T-helper 17 cell (primary cell): ENCODE measurements at regions not wholly inside any gene's neighbourhood (a gene's known extent, or its start where the extent isn't known, plus 50 kb on each side); places are given as distances from the start of the nearest gene placed in this dataset.

ENCODE experiments used
- ATAC-seq: fragments of 150-1000 bp; cut with Tn5 transposase; 2 replicates; pipeline ENCODE4 v1.10.0; 2021; ENCODE audit warnings: mild to moderate bottlenecking, moderate library complexity
- DNase-seq, 3 donors: peaks; one replicate each; pipeline versions ENCODE4 v3.0.0 to v3.0.0-alpha.2; 2020 to 2021
- H3K9me3 ChIP-seq: one replicate; pipeline ENCODE4 v1.7.0; 2013; ENCODE audit warnings: low read length, mild to moderate bottlenecking; ENCODE audit not compliant: control insufficient read depth, poor library complexity, severe bottlenecking
- H3K27ac Mint-ChIP-seq: one replicate; pipeline ENCODE4 v1.8.0; 2022; ENCODE audit warnings: mild to moderate bottlenecking, moderate library complexity, mixed read lengths
- H3K27me3 Mint-ChIP-seq: one replicate; pipeline ENCODE4 v1.8.0; 2022; ENCODE audit warnings: mixed read lengths
- H3K36me3 Mint-ChIP-seq: one replicate; pipeline ENCODE4 v1.8.0; 2022; ENCODE audit warnings: low read depth, mixed read lengths
- H3K4me1 Mint-ChIP-seq: one replicate; pipeline ENCODE4 v1.8.0; 2022; ENCODE audit warnings: mild to moderate bottlenecking, mixed read lengths
- H3K4me3 Mint-ChIP-seq: one replicate; pipeline ENCODE4 v1.8.0; 2022; ENCODE audit warnings: mild to moderate bottlenecking, moderate library complexity, mixed read lengths

DNA sequence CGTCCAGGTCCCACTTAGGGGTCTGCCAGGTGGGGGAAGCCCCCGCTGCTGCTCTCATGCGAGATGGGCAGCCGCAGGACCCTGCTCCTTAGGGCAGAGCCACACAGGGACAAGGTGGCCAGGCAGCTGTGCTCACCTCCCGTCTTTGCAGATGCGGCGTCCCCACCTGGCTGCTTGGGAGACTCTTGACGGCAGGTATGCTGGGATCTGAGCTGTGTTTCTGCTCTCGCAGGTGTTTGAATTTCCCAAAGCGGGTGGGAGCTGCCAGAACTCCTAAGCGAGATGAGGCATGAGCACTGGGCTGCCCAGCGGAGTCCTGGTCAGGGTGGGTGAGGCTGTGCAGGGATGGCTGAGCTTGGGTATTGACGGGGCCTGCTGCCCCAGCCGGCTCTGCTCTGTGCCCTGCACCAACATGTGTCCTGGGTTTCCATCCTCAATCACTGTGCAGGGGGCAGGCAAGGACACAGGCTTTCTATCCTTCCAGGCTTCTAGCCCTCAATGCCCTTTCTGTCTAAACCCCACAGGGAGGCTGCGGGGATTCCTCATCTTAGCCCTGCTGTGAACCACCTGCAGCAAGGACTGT is 151.4 kb downstream of the ICE1 start:
- no peaks in the 10 kb centered on the region for H3K9me3 ChIP-seq
- ATAC-seq, result no peak
- DNase-seq, result no peak
- H3K27me3 Mint-ChIP-seq, result peaks cover 40% of the 10 kb centered on the region
- no peaks in the 10 kb centered on the region for H3K36me3 Mint-ChIP-seq
- no peak overlapping the region for H3K4me3 Mint-ChIP-seq
- H3K27ac Mint-ChIP-seq, result no peak overlapping the region
- H3K4me1 Mint-ChIP-seq, result peaks cover 4% of the 10 kb centered on the region

DNA sequence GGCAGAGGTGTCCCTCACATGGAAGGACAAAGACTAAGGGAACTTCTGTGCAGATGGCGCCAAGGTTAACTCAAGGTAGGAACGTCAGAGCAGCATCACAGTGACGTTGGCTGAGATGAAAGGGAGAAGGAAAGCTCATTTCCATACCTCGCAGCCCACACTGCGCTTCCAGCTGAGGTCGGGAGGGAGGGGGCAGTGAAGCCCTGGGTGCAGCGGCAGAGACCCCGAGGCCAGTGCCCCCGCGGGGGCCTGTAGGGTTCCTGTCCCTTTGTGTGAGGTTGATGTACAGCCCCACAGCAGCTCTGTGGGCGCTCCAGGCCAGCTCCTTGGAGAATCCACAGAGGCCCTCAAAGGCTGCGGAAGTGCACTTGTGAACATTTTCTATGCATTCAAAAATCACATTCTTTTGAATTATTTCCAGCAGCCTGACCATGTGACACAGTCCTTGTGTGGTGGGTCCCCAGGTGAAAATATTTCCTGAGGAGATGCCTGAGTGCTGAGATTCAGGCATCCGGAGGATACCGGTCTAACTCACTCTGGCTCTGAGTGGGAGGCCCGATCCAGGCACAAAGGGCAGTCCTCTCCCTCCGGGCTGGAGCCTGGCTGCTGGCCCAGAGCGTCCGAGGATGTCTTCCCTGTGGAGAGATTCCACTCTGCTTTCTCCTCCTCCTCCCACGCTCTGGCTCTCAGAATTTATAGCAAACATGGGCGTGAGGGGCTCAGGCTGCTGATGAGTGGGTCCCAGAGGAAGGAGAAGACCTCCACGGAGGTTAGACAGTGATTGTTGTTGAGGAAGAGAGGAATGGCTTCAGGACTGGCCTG is 150.7 kb downstream of the ICE1 start:
- Mint-ChIP-seq H3K27ac (no peak overlapping the region), H3K4me1 (peaks cover 4% of the 10 kb centered on the region), H3K27me3 (peaks cover 45% of the 10 kb centered on the region), H3K4me3 (no peak overlapping the region), H3K36me3 (no peaks in the 10 kb centered on the region)
- H3K9me3 ChIP-seq, result no peaks in the 10 kb centered on the region
- DNase-seq (no peak), ATAC-seq (no peak)

DNA sequence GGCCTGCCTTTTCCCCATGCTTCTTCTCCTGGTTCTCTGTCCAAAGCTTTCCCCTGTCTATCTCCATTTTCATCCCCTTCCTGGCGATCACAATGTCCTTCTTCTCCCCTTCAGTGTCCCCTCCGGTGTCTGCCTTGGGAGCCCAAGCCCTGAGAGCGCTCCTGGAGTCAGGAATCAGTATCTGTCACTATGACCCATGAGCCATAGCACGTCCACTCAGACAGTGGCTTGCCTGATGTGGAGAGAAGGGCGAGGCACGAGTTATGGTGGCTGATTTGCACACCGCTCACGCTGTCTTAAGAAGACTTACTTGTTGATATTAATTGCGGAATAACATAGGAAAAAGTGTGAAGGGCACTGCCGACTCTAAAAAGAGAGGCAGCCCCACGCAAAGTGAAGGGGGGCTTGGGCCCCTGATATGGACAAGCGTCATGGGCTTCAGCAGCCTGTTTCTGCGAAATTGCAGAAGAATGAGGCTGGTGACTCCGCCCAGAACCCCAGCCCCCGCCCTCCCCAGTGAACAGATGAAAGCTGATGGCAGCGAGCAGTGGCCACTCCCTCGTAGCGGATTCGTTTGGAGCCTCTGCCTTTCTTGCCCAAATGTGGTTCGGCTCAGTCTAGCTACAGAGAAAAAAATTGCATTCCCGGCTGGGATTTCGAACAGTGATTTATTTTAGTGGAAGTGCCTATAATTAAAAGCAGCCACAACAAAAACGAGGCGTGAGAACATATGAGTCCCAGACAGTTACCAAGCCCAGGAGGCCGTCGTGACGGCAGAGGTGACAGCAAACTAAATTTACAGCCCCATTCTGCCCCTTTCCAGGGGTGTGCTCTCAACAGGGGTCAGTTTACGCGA is 149.8 kb downstream of the ICE1 start:
- Mint-ChIP-seq H3K4me1 (peaks cover 4% of the 10 kb centered on the region), H3K4me3 (no peak overlapping the region), H3K27ac (no peak overlapping the region), H3K27me3 (peaks cover 43% of the 10 kb centered on the region), H3K36me3 (no peaks in the 10 kb centered on the region)
- no peaks in the 10 kb centered on the region for H3K9me3 ChIP-seq
- ATAC-seq (no peak), DNase-seq (no peak)

DNA sequence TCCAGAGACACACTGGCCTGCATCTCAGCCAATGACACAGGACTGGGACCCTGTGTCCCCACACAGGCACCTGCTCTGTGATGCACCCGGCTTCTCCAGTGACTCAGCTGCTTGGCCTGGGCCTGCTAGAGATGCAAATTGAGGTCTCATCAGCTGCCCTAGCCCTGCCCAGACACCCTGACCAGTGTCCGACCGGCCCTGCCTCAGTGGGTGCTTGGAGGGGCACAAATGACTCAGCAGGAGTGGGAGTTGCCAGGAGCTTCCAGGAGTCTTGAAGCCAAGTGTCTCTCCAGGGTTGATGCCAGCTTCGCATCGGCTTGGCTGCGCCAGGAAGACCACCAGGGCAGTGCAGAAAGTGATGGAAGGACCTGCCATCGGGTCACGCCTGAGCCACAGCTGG is 148.2 kb downstream of the ICE1 start:
- H3K36me3 Mint-ChIP-seq, result no peaks in the 10 kb centered on the region
- H3K27ac Mint-ChIP-seq, result no peak overlapping the region
- DNase-seq (no peak), ATAC-seq (no peak)
- H3K27me3 Mint-ChIP-seq, result peaks cover 54% of the 10 kb centered on the region
- peaks cover 4% of the 10 kb centered on the region for H3K4me1 Mint-ChIP-seq
- H3K9me3 ChIP-seq, result no peaks in the 10 kb centered on the region
- H3K4me3 Mint-ChIP-seq, result no peak overlapping the region

DNA sequence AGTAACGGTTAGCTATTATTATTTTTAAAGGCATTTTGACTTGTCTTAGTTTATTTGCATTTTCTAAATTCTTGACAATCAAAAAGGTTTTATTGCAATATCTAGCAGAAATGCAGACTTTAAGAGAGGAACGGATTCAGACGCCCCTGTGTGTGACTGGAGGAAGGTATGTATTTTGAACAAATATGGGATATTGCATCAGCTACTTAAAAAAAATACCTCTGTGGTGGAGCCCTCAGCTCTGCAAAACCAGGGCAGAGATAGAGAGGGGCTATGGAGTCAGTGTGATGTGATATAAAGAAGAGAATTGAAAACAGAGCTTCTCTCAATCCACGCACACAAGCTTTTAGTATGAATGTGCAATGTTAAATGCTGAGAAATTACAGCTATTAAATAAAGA is 142.4 kb downstream of the ICE1 start:
- no peaks in the 10 kb centered on the region for H3K4me1 Mint-ChIP-seq
- no peaks in the 10 kb centered on the region for H3K36me3 Mint-ChIP-seq
- no peak overlapping the region for H3K4me3 Mint-ChIP-seq
- H3K27me3 Mint-ChIP-seq, result peaks cover 62% of the 10 kb centered on the region
- DNase-seq (no peak), ATAC-seq (no peak)
- H3K27ac Mint-ChIP-seq, result no peak overlapping the region
- no peaks in the 10 kb centered on the region for H3K9me3 ChIP-seq

DNA sequence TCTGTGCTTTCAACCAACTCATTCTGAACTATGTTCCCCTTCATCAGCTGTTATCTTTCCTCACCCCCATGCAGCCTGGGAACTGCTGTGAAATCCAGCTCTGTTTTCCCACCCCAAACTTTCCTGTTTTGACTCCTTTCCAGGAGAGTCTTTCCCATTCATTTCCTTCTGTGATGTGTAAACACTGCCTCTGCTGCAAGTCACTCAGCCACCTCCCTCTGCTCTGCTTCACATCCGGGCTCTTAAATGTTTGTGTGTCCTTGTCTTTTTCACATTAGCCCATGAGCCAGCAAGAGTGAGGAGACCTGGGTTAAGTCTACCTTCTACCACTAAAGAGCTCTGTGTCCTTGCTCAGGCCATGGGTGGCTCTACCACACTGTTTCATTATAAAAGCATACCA is 137.5 kb downstream of the ICE1 start:
- ATAC-seq (no peak), DNase-seq (no peak)
- Mint-ChIP-seq H3K36me3 (no peaks in the 10 kb centered on the region), H3K4me3 (no peak overlapping the region), H3K27me3 (peaks cover 32% of the 10 kb centered on the region), H3K27ac (no peak overlapping the region), H3K4me1 (no peaks in the 10 kb centered on the region)
- H3K9me3 ChIP-seq, result no peaks in the 10 kb centered on the region

DNA sequence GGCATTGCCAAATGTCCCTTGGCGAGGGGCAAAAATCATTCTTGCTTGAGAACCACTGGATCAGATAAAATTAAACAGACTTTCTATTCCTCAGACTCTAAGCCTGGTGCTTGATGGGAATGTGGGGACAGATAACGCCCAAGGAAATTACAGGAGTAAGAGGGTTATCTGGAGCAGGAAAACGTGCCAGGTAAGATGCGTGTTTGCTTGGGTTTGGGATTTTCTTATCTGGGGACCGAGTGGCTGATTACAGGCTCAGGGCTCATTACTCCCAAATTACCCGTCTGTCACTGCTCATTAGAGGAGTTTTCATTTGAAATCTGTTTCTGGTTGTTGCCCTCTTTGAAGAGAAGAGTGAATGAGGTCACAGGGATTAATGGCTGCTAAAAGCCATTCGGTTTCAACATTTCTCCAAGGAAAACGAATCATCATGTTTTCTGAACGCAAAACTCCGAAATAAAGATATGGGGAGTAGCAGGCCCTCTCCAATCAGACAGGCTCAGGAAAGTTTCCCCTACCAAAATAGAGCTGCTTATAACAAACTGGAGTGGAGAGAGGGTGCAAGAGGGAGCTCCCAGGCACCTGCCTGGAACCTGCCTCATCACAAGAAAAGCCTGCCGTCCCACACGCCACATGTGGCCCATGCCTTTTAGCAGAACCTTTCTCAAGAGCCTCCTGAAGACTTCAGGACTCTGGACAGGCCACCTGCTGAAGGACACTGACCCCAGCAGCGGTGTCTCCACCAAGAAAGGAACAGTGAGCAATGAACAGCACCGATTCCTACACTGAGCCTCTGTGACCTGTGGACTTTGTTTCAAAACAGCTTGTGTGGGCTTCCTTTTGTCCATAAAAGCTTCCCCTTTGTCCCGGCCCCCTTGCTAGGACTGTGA is 136.4 kb downstream of the ICE1 start:
- Mint-ChIP-seq H3K4me3 (no peak overlapping the region), H3K27me3 (peaks cover 36% of the 10 kb centered on the region), H3K4me1 (no peaks in the 10 kb centered on the region), H3K27ac (no peak overlapping the region), H3K36me3 (no peaks in the 10 kb centered on the region)
- no peaks in the 10 kb centered on the region for H3K9me3 ChIP-seq
- DNase-seq, result no peak
- no peak for ATAC-seq

DNA sequence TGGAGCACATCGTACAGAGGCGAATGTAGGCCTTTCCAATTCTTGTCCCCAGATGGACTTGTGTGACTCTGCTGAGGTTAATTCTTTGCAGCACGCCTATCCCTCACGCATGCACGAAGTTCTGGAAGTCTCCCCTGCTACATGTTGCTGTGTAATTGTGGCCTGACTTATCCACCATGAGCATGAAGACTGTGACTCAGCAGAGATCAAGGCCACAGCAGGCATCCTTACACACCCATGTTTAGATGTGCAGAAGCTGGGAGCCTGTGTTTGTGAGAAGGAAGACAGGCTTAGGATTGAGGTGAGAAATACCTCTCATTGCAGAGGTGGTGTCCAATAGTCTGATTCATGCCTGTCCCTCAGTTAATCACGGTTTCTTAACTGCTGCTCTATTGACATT is 135.6 kb downstream of the ICE1 start:
- H3K9me3 ChIP-seq, result no peaks in the 10 kb centered on the region
- Mint-ChIP-seq H3K27ac (no peak overlapping the region), H3K4me1 (no peaks in the 10 kb centered on the region), H3K27me3 (peaks cover 30% of the 10 kb centered on the region), H3K4me3 (no peak overlapping the region), H3K36me3 (no peaks in the 10 kb centered on the region)
- DNase-seq (no peak), ATAC-seq (no peak)

DNA sequence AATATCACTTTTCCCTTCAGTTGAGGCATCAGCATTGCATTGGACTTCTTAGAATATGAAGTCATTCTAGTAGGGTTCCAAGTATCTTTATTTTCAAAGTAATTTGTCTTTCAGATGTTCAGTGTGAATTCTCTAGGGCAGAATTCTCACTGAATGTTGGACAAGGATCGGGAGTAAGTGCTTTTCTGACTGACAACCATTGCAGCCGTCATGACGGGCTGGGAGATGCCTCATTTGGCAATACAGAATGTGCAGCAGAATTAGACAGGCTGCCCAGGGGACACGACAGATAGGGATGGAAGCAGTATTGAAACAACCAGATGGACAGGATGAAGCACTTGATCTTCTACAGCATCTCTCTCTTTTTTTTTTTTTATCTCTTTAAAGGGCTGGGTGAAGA is 129.0 kb downstream of the ICE1 start:
- no peaks in the 10 kb centered on the region for H3K4me1 Mint-ChIP-seq
- H3K36me3 Mint-ChIP-seq, result no peaks in the 10 kb centered on the region
- DNase-seq, result no peak
- no peak overlapping the region for H3K27ac Mint-ChIP-seq
- H3K4me3 Mint-ChIP-seq, result no peak overlapping the region
- H3K27me3 Mint-ChIP-seq, result peaks cover 27% of the 10 kb centered on the region
- no peak for ATAC-seq
- H3K9me3 ChIP-seq, result no peaks in the 10 kb centered on the region

DNA sequence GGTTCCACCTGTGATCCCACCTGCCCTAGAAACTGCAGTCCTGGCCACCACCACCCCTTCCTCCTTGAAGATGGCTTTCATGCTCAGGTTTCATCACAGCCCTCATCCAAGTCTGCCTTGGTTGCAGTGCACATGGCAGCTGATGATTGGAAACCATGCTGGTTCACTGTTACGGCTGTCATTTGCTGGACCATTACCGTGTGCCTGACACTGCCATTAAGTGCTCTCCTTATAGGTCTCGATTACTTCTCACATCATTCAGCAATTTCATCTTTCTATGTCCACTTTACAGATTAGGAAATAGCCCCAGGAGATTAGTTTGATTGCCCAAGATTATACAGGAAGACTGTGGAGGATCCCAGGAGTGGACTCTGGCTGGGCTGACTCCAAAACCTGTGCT is 123.9 kb downstream of the ICE1 start:
- no peak overlapping the region for H3K27ac Mint-ChIP-seq
- H3K36me3 Mint-ChIP-seq, result peaks cover 3% of the 10 kb centered on the region
- H3K4me1 Mint-ChIP-seq, result no peaks in the 10 kb centered on the region
- DNase-seq (no peak), ATAC-seq (no peak)
- H3K4me3 Mint-ChIP-seq, result no peak overlapping the region
- H3K9me3 ChIP-seq, result no peaks in the 10 kb centered on the region
- peaks cover 24% of the 10 kb centered on the region for H3K27me3 Mint-ChIP-seq

DNA sequence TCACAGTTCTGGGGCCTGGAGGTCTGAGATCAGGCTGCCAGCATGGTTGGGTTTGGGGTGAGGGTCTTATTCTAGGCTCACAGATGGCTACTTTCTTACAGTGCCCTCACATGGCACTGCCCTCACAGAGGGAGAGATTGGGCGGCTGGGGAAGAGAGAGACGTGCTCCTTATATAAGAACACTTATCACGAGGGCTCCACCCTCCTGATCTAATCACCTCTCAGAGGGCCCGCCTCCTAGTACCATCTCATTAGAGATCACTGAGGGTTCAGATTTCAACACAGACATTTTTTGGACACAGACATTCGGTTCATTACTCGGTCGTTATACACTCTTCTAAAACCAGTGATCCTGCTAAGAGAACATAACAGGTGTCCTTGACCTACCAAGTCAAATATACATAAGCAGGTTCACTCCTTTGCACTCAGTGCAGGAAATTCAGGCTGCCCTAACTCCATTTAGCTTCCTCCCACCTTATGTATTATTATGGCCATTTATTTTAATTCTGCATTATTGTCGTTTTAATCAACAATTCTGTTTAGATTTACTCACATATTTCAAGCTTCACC is 121.7 kb downstream of the ICE1 start:
- DNase-seq, result no peak
- H3K36me3 Mint-ChIP-seq, result peaks cover 3% of the 10 kb centered on the region
- no peaks in the 10 kb centered on the region for H3K4me1 Mint-ChIP-seq
- H3K27ac Mint-ChIP-seq, result no peak overlapping the region
- no peak overlapping the region for H3K4me3 Mint-ChIP-seq
- peaks cover 18% of the 10 kb centered on the region for H3K27me3 Mint-ChIP-seq
- ATAC-seq, result no peak
- no peaks in the 10 kb centered on the region for H3K9me3 ChIP-seq

DNA sequence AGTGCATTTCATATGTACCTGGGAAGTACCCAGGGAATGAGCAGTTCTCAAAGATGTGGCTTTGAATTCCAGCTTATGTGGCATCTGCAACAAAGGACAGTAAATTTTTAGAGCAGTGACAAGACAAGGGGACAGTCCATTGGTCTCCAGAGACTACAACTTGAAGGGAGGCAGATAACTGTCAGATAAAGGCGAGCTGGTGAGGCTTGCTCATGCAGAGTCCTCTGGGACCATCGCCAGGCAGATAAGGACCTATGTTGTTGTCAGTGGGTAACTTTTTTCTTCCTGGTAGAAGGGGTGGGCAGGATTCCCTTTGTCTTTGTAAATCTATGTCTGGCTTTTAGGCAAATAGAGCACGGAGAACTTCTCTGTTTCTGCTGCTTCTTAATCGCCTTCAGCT is 120.2 kb downstream of the ICE1 start:
- Mint-ChIP-seq H3K36me3 (peaks cover 3% of the 10 kb centered on the region), H3K27ac (no peak overlapping the region), H3K4me1 (no peaks in the 10 kb centered on the region), H3K27me3 (peaks cover 15% of the 10 kb centered on the region), H3K4me3 (no peak overlapping the region)
- DNase-seq (no peak), ATAC-seq (no peak)
- H3K9me3 ChIP-seq, result no peaks in the 10 kb centered on the region
